NCI-H2029 (cell line): ENCODE measurements at regions not wholly inside any gene's neighbourhood (a gene's known extent, or its start where the extent isn't known, plus 50 kb on each side); places are given as distances from the start of the nearest gene placed in this dataset.
"Not testable (repeated sequence)": the region's sequence is repeated elsewhere in the genome, so short reads cannot be mapped to it uniquely, and the experiment has no call there.

Experiments used
- DNase-seq: peaks from one replicate; lab custom pipeline; 2025; lab: John Stamatoyannopoulos, UW

- DNase-seq: no peak
Observed at GRCh38 chr1:38505944-38506343, 353.6 kb downstream of the RRAGC start.

- no peak for DNase-seq
Observed at GRCh38 chr1:38502758-38503157, 356.8 kb downstream of the RRAGC start.

- DNase-seq: no peak
Observed at GRCh38 chr1:38500891-38501290, 358.7 kb downstream of the RRAGC start.

GRCh38 chr1:38500352-38500751 lies 359.2 kb downstream of the RRAGC start:
- DNase-seq: no peak

DNA sequence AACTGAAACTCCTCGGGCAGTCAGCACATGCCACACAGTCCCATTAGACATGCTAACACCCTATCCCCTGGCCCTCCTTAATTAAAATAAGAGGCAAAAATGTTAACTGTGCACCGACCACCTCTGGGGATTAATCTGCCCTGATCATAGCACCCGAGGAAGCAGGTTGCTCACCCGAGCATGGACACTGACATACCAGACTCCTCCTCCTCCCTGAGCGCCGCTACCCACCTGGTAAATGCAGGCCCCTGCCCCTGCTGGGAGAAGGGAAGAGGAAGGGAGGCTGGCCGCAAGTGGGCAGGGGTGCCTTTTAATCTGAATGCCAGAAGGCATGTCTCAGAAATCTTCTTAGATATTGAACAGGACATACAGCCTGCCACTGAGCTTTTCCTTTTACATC lies 360.9 kb downstream of the RRAGC start:
- DNase-seq: no peak

DNA sequence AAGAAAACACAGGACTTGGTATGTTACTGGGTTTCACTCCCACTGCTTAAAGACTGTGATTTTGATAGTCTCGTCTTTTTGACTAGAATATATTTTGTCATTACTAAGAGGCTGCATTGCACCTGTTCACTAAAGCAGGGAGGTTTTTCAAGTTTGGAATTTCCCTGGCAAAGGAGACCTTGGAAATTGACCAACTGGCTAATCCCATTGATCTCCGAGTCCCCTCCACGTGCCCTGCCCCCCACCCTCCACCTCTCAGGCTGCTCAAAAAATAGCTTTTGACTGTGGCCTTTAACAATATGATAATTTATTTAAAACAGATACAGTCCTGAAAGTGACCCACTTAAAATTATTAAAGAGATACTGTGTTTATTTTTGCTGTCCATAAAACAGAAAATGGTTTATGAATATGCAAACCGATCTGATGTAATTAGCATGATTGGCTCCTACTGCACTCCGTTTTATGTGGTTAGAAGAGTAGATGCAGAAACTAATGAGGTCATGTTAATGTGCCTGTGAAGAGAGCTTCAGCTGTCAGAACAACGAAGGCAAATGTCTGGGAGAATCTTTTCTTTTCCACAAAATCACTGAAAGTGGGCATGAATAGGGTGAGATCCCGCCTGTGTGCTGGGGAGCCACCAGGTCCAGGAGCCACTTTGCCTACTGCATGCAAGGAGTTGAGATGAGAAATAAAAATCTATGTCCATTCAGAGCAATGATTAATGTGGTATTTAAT lies 361.5 kb downstream of the RRAGC start:
- DNase-seq: no peak

- not testable (repeated sequence) for DNase-seq
Observed at GRCh38 chr1:38493306-38493705, 366.3 kb downstream of the RRAGC start.

DNA sequence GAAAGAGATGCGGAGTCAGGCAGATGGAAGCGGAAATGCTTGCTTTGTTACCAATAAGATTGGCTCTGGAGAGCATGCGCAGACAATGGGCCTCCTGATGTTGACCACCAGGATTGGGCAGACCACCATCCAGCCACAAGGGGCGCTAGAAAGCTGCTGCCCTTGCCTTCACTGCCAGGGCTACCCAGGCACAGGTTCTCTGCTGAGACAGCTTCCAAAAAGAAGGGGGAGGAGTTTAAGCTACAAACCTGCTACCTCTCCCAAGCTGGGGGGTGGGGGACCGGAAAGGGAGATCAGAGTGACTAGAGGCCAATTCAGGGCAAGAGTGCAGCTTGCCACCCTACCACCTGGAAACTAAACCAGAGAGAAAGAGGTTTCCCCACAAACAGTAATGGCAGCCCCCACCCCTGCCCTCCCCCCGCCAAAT lies 369.7 kb downstream of the RRAGC start:
- DNase-seq: peak; percentile 57

- DNase-seq: no peak
Observed at GRCh38 chr1:38488162-38488898, 371.2 kb downstream of the RRAGC start.

DNA sequence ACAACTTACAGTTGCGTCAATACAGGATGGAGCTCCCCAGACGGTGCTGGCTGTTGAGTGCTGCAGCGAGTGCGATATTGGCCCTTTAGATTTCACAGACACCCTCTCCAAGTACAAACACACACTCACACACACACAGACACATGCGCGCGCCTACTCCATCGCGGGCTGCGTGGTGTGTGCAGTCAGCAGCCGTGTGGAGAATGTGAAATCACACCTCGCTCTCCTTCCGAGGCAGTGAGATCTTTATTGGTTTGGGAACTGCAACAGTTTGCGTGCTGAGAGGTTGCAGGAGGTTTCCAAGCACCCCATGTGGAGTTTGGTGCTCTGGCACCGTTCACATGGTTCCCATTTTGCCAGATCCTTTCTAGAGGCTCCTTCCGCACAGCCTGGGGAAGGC lies 372.2 kb downstream of the RRAGC start:
- DNase-seq: no peak

- no peak for DNase-seq
Observed at GRCh38 chr1:38486085-38486484, 373.5 kb downstream of the RRAGC start.

- DNase-seq: no peak
Observed at GRCh38 chr1:38481871-38482826, 377.4 kb downstream of the RRAGC start.

DNA sequence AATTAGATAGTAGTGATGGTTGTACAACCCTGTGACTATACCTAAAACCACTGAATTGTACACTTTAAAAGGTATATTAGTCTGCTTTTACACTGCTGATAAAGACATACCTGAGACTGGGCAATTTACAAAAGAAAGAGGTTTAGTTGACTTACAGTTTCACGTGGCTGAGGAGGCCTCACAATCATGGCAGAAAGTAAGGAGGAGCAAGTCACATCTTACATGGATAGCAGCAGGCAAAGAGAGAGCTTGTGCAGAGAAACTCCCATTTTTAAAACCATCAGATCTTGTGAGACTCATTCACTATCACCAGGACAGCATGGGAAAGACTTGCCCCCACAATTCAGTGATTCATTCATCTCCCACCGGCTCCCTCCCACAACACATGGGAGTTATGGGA lies 379.9 kb downstream of the RRAGC start:
- not testable (repeated sequence) for DNase-seq

DNA sequence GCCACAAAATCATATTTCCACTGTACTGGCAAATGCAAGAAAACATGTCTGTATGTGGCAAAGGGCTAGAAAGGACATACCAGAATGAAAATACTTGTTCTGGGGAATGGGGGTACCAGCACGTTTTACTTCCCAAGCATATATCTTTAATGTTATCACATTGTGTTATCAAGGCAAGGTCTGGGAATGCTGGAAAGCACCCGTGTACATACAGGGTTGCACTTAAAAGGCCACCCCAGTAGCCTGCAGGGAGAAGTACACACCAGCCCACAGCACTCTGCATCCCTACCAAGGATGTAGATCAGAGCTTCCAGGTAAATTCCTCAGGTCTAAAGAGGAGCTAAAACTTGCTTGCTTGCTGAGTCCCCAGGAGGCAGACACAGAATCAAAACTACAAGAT lies 381.8 kb downstream of the RRAGC start:
- no peak for DNase-seq

GRCh38 chr1:38476850-38477178 lies 382.8 kb downstream of the RRAGC start:
- DNase-seq: no peak

GRCh38 chr1:38476111-38476849 lies 383.3 kb downstream of the RRAGC start:
- no peak for DNase-seq

GRCh38 chr1:38475624-38476005 lies 384.0 kb downstream of the RRAGC start:
- no peak for DNase-seq

- DNase-seq: no peak
Observed at GRCh38 chr1:38474738-38475623, 384.6 kb downstream of the RRAGC start.

DNA sequence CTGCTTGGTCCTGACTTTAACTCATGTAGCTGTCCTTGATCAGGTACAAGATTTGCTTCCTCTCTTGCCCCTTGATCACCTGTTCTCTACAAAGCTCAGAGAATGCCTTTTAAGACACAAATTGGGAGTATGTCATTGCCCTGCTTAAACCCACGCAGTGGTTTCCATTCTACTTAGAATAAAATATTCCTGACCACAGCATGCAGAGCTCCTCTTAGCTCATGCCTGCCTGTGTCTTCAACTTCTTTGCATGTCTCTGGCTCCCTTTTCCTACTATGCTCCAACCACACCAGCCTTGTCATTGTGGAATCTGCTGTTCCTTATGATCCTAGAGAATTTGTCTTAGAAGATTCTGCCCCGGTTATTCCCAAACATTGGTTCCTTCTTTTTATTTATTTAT lies 393.1 kb downstream of the RRAGC start:
- no peak for DNase-seq

GRCh38 chr1:38465460-38465859 lies 394.1 kb downstream of the RRAGC start:
- no peak for DNase-seq
